Stimulated activated CD4-positive, alpha-beta T cell treated with anti-CD3 and anti-CD28 coated beads, Interleukin-2, amount 100 ng/mL, for 48 hours (primary cell): ENCODE measurements at regions not wholly inside any gene's neighbourhood (a gene's known extent, or its start where the extent isn't known, plus 50 kb on each side); places are given as distances from the start of the nearest gene placed in this dataset.

Experiments
- DNase-seq, 2 donors: peaks; one replicate each; pipeline ENCODE4 v3.0.0-alpha.2; 2020

GRCh38 chr2:239520811-239521517 lies 120.1 kb upstream of the HDAC4 start:
- DNase-seq: no peak

DNA sequence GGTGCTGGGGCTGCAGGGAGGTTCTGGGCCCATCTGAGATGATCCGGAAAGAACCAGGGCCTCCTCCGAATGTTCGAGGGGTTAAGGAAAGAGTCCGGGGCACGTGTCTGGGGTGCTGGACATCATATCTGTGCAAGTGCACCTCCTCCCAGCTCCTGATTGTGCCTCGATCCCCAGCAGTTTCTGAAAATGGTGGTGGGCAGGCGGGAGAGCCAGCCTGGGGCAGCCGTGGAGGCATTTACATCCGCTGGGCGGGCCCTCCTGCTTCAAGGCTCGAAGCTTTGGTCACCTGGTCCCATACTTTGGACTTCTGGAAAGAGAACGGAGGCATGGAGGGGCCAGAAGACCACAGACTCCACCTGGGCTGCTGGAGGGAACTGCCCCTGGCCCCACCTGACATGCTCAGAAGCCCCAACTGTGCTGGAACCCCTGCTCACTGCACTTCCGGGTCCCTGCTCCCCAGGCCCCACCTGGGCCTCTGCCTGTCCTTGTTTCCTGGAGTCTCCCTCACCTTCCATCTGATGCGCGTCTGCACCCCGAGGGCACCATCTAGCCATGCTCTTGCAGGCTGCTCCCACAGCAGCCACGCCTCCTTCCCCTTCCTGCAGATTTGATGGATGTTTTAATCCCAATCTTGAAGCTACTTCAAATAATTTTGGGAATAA lies 119.2 kb upstream of the HDAC4 start:
- DNase-seq: no peak

GRCh38 chr2:239519089-239519920 lies 118.5 kb upstream of the HDAC4 start:
- no peak for DNase-seq

DNA sequence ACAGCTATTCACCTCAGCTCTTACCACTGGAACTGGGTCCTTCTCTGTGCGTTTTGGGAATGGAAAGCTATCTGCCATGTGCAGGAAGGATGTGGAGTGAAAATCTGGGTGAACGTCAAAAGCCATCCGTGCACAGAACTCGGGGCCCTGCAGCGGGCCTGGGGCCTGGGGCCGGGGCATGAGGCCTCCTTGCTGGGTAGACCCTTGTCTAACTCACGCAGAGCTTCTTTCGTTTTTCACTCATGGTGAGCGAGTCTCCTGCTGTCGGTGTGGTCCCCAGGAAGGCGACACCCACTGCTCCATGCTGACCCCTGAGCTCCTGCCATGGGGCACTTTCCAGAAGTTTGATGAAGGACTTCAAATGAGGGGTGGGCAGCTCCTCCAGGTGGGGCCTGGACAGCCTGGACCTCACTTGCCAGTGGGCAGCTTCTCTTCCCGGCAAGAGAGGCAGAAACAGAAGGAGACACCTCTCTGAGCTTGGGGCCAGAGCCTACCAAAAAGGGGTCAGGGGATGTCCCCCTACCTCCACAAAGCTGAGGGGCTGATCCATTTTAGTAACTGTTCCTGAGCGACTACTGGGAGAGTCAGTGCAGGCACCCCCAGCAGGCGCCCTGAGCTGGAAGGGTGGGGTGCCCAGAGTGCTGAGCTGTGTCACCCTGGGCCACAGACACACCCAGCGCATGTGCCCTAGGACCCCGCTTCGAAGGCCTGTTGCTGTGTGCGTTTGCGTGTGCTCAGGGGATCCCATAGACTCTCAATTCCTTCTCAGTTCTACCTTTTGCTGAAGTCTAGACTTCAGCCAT lies 117.7 kb upstream of the HDAC4 start:
- DNase-seq: no peak

DNA sequence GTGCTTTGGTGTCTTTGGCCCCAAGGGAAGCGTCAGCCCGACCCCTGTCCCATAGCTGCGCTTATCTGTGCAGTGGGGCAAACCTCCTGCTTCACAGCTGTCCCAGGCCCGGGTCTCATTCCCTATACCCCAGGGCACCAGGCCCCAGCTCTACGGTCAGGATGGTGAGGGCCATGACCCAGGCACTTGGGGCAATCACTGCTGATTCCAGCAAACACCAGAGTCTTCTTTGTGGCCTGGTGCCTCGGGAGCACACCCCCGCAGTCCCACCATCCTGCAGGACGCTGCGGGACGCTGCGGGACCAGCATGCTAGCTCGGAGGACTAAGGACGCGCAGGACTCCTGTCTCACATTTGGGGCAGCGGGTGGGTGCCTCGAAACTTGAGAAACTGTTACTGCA lies 116.9 kb upstream of the HDAC4 start:
- DNase-seq: no peak

- DNase-seq: no peak
Observed at GRCh38 chr2:239516954-239517305, 116.1 kb upstream of the HDAC4 start.

GRCh38 chr2:239516286-239516953 lies 115.6 kb upstream of the HDAC4 start:
- no peak for DNase-seq

GRCh38 chr2:239514754-239515530 lies 114.1 kb upstream of the HDAC4 start:
- DNase-seq: no peak

DNA sequence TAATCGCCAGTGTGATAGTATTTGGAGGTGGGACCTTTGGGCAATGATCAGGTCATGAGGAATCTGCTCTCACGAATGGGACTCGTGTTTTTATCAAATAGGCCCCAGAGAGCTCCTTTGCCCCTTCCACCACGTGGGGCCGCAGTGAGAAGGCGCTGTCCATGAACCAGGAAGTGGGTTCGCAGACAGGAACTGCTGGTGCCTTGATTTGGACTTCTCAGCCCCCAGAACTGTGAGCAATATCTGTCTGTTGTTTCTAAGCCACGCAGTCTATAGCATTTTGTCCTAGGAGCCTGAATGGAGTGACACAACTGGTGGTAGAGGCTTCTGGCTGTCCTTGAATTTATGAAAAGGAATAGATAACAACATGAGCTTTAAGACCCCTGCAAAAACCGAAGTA lies 111.2 kb upstream of the HDAC4 start:
- no peak for DNase-seq

GRCh38 chr2:239509373-239510143 lies 108.7 kb upstream of the HDAC4 start:
- DNase-seq: no peak

DNA sequence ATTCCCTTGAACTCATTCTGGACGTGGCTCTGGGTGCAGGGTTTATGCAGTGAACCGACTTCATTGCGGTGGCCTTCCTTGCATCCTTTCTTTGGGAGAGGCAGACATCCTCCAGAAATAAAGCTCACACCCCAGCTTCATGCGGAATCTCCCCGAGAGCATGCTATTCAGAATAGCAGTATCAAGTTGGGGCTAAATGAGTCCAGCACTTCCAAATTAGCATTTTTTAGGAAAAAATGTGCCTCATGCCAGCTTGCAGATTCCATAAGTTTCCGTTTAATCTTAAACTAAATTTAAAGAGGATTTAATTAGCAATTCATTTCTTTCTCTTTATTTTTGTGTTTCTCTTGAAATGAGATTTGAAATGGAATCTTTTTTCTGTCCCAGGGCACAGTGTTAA lies 107.4 kb upstream of the HDAC4 start:
- no peak for DNase-seq

GRCh38 chr2:239507576-239508258 lies 106.9 kb upstream of the HDAC4 start:
- no peak for DNase-seq

DNA sequence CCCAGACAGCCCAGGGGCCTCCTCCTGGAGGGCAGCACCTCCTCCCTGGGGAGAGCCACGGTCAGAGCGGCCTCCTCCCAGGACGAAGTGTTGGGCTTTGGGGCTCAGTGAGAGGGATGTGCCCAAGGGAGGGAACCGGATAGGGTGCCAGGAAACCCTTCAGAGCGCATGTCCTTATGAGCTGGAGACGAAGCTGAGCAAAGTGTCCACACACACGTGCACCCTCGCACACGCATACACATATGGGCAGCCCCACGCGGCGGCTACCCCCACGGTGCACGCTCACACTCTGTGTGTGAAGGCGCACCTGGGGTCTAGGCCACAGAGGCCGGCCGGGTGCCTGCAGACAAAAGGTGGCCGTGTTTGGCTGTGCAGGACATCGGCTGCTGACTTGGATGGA lies 106.1 kb upstream of the HDAC4 start:
- no peak for DNase-seq

DNA sequence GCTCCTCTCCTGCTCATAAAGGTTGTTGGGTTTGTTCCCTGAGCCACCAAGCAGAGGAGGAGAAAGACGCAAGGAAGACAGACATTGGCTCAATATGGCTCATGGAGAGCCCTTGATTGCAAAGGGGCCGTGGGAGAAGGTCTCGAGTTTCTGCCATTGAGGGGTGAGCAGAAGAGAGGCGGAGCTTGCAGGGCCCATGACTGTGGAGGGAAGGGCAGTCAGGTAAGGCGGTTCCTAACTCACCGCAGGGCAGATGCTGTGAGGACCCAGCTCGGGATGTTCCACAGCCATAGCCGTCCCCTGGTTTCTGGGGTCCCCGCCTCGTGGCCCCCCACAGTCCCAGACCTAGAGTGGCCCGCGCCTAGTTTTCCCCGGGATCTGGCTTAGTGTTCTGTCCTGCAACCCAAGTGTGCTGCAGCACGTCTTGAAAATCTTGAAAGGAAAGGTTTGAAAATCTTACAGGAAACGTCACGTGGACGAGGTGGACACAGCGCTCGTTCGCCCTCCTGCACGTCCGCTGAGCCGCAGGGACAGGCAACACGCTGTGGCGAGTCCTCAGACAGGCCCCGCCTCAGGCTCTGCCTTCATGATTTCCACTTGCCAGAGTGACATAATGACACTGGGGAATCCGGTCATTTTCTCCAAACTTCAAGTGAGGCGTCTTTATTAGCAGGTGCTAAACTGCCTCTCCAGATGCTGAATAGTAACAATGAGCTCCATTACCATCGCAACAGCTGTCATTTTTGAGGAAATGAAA lies 105.5 kb upstream of the HDAC4 start:
- no peak for DNase-seq

GRCh38 chr2:239504643-239505235 lies 103.9 kb upstream of the HDAC4 start:
- no peak for DNase-seq

- no peak for DNase-seq
Observed at GRCh38 chr2:239502430-239503186, 101.8 kb upstream of the HDAC4 start.

DNA sequence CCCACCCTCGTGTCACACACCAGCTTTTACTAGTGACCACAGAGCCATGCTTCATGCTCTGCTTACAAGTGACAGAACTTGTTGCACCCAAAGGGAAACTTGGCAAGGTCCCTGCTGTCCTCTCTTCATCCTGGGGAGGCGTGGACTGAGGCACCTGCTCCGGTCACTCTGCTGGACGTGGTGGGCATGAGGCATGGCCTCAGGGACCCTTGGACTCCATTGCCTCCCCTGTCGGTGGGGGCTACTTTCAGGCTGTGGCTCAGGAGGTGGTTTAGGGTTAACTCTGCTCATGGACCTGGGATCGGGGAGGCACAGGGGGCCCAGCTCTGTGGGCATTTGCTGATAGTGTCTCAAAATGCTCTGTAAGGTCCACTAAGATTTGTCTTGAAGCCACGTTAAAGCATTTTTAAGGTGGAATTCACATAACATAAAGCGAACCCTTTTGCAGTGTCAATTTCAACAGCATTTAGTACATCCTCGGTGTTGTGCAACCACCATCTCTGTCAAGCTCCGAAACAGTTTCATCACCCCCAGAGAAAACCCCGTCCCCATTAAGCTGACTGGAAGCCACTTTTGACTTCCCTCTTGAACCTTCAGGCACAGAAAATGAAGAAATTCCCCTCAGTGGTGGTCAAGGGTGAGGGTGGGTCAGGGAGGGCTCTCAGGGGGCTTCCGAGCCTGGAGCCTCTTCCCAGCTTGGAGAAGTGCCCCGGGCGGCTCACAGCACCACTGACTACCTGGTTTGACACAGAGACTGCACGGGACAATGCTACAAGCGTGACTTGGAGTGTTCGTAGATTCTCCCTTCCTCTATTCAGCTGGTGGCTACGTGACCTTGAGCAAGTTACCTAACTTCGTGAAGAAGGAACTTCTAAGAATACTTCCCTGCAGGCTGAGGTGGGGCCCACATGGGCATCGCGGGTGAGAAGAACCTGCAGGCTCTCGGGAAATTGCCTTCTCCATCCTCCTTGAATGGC lies 100.0 kb upstream of the HDAC4 start:
- no peak for DNase-seq
